ENCODE measurements at regions not wholly inside any gene's neighbourhood (a gene's known extent, or its start where the extent isn't known, plus 50 kb on each side); places are given as distances from the start of the nearest gene placed in this dataset.

DNA sequence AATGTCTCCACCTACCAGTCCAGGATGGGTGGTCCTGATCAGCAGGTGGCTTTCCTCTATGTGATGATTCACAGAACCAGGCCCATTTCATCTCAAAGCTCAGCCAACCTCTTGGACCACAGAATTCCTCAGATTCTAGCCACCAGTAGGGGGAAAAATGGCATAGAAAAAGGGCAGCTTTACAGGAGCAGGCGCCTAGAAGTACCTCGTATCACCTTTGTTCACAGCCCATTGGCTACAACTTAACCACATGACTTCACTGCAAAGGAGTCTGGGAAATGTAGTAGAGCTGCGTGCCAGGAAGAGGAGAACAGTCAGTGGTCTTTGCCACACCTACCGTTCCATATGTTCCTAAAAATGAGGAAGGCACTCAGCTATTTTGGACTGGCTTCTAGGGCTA, 62.8 kb upstream of the DTNA start:
- intact Hi-C loops (cut with micrococcal nuclease) (loop anchor here (5.0 kb wide), 1 partner anchor 525 kb away; no protein-coding TSS in a partner anchor), in situ Hi-C loops (cut with MboI; ENCODE audit: low sequenced_read_pairs) (no loop called here), dilution Hi-C loops (cut with HindIII; ENCODE audit: low sequenced_read_pairs, unreplicated experiment) (no loop called here)
- H3K4me3 ChIP-seq (ENCODE audit: insufficient read depth, low read depth, low read length) = no peak overlapping the region
- no peak overlapping the region for H2BK15ac ChIP-seq (ENCODE audit: low read depth, low read length)
- peaks cover 4% of the 10 kb centered on the region; the same call in 1 of the 2 replicates for H3K4me1 ChIP-seq (ENCODE audit: control insufficient read depth, insufficient read depth, low read length)
- no peaks in the 10 kb centered on the region for H3K79me1 ChIP-seq (ENCODE audit: low read depth in 1 of 2, low read length in 2 of 2)
- H3K4ac ChIP-seq (ENCODE audit: low read depth, low read length) = no peak overlapping the region
- H3K4me2 ChIP-seq (ENCODE audit: low read depth, low read length) = no peak overlapping the region
- DNase-seq (no peak), ATAC-seq (ENCODE audit: low read depth) (no peak)
- TF ChIP-seq BHLHE40 (IDR thresholded peaks at IDR 0.05; ENCODE audit: low read depth, low read length) (no peak), MAFK (IDR thresholded peaks at IDR 0.05; ENCODE audit: low read depth, low read length) (no peak), RFX5 (IDR thresholded peaks at IDR 0.05; ENCODE audit: low read depth, low read length) (no peak), NFE2L2 (IDR thresholded peaks at IDR 0.05; ENCODE audit: low read depth, low read length) (no peak), CHD1 (IDR thresholded peaks at IDR 0.05; ENCODE audit: low read depth, low read length) (no peak), SMC3 (IDR thresholded peaks at IDR 0.05; ENCODE audit: low read depth, low read length) (no peak), CEBPB (IDR thresholded peaks at IDR 0.05; ENCODE audit: low read depth, low read length) (no peak), RAD21 (IDR thresholded peaks at IDR 0.05; ENCODE audit: low read length) (no peak), MAZ (IDR thresholded peaks at IDR 0.05; ENCODE audit: borderline replicate concordance, low read depth, low read length) (no peak), FOS (IDR thresholded peaks at IDR 0.05; ENCODE audit: low read depth, low read length) (no peak), POLR2A (IDR thresholded peaks at IDR 0.05; ENCODE audit: low read depth, low read length) (no peak), RCOR1 (IDR thresholded peaks at IDR 0.05; ENCODE audit: insufficient replicate concordance, low read length) (no peak), MXI1 (IDR thresholded peaks at IDR 0.05; ENCODE audit: borderline replicate concordance, low read depth, low read length) (no peak)
- TF ChIP-seq, protein P1, sequence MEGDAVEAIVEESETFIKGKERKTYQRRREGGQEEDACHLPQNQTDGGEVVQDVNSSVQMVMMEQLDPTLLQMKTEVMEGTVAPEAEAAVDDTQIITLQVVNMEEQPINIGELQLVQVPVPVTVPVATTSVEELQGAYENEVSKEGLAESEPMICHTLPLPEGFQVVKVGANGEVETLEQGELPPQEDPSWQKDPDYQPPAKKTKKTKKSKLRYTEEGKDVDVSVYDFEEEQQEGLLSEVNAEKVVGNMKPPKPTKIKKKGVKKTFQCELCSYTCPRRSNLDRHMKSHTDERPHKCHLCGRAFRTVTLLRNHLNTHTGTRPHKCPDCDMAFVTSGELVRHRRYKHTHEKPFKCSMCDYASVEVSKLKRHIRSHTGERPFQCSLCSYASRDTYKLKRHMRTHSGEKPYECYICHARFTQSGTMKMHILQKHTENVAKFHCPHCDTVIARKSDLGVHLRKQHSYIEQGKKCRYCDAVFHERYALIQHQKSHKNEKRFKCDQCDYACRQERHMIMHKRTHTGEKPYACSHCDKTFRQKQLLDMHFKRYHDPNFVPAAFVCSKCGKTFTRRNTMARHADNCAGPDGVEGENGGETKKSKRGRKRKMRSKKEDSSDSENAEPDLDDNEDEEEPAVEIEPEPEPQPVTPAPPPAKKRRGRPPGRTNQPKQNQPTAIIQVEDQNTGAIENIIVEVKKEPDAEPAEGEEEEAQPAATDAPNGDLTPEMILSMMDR (conservative IDR thresholded peaks at IDR 0.05; ENCODE audit: low read depth, low read length) = no peak
- TF ChIP-seq, protein P2, sequence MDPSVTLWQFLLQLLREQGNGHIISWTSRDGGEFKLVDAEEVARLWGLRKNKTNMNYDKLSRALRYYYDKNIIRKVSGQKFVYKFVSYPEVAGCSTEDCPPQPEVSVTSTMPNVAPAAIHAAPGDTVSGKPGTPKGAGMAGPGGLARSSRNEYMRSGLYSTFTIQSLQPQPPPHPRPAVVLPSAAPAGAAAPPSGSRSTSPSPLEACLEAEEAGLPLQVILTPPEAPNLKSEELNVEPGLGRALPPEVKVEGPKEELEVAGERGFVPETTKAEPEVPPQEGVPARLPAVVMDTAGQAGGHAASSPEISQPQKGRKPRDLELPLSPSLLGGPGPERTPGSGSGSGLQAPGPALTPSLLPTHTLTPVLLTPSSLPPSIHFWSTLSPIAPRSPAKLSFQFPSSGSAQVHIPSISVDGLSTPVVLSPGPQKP (IDR thresholded peaks at IDR 0.05; ENCODE audit: borderline replicate concordance, low read depth, low read length) = no peak
- TF ChIP-seq, protein P3, sequence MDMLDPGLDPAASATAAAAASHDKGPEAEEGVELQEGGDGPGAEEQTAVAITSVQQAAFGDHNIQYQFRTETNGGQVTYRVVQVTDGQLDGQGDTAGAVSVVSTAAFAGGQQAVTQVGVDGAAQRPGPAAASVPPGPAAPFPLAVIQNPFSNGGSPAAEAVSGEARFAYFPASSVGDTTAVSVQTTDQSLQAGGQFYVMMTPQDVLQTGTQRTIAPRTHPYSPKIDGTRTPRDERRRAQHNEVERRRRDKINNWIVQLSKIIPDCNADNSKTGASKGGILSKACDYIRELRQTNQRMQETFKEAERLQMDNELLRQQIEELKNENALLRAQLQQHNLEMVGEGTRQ (IDR thresholded peaks at IDR 0.05; ENCODE audit: low read depth, low read length) = no peak
- H4K91ac ChIP-seq (ENCODE audit: insufficient read depth, low read depth, low read length) = no peak overlapping the region
- no peak overlapping the region for H3K14ac ChIP-seq (replicated peaks; ENCODE audit: low read depth, low read length)
- H2BK20ac ChIP-seq (ENCODE audit: low read depth, low read length) = no peak overlapping the region
- H3K9ac ChIP-seq (ENCODE audit: low read depth, low read length) = no peak overlapping the region
- H2AK5ac ChIP-seq (ENCODE audit: low read depth, low read length) = no peak overlapping the region
- no peak overlapping the region for H2AFZ ChIP-seq (replicated peaks; ENCODE audit: low read length, poor library complexity)
- H2BK5ac ChIP-seq (ENCODE audit: low read depth, low read length, poor library complexity, severe bottlenecking) = no peak overlapping the region
- BruUV-seq (replicated peaks) = no TSS peak
- no peaks in the 10 kb centered on the region for H4K20me1 ChIP-seq (ENCODE audit: insufficient read depth, low read length)
- ChIA-PET CTCF (no interaction called here), POLR2A (ENCODE audit: unreplicated experiment) (no interaction called here)
- H4K5ac ChIP-seq (ENCODE audit: low read depth, low read length) = no peak overlapping the region
- no peak overlapping the region for H3K56ac ChIP-seq (ENCODE audit: extremely low read depth, insufficient read depth, low read length)
- no peaks in the 10 kb centered on the region for H3K36me3 ChIP-seq (ENCODE audit: control insufficient read depth, insufficient read depth, low read length)
- H4K8ac ChIP-seq (ENCODE audit: low read depth in 2 of 2, low read length in 2 of 2) = no peak overlapping the region; a peak in 1 of 4 replicates
- H3K9me1 ChIP-seq (ENCODE audit: insufficient read depth, low read length) = peaks cover 5% of the 10 kb centered on the region; the same call in 1 of the 2 replicates
- no peaks in the 10 kb centered on the region for H3K27me3 ChIP-seq (ENCODE audit: control insufficient read depth, insufficient read depth, low read length)
- no peak overlapping the region for H3K23ac ChIP-seq (ENCODE audit: low read depth, low read length)
- no peak overlapping the region for H2AK9ac ChIP-seq (replicated peaks; ENCODE audit: low read depth, low read length, poor library complexity)
- no peak overlapping the region for H3K27ac ChIP-seq (ENCODE audit: insufficient read depth, low read length)
- H3K9me3 ChIP-seq (ENCODE audit: control insufficient read depth, insufficient read depth, low read length) = no peaks in the 10 kb centered on the region
- H2BK120ac ChIP-seq (ENCODE audit: low read depth, low read length) = no peak overlapping the region
- WGBS, 2 experiments (ENCODE audit: extremely low coverage in 2 of 2, insufficient read length in 1 of 2) = no CpG with 5 or more reads among the region's 4 CpGs
- H3K18ac ChIP-seq (ENCODE audit: low read depth, low read length) = no peak overlapping the region
